ENCODE measurements at regions not wholly inside any gene's neighbourhood (a gene's known extent, or its start where the extent isn't known, plus 50 kb on each side); places are given as distances from the start of the nearest gene placed in this dataset.

GRCh38 chr5:96140084-96140483 is 178.4 kb upstream of the ELL2 start:
- no peaks in the 10 kb centered on the region for H3K9me3 ChIP-seq
- no peak for ATAC-seq (ENCODE audit: insufficient number of reproducible peaks, low FRiP score, low read depth)
- H3K27me3 ChIP-seq (replicated peaks; ENCODE audit: insufficient read depth), result no peaks in the 10 kb centered on the region
- TF ChIP-seq, protein P1, sequence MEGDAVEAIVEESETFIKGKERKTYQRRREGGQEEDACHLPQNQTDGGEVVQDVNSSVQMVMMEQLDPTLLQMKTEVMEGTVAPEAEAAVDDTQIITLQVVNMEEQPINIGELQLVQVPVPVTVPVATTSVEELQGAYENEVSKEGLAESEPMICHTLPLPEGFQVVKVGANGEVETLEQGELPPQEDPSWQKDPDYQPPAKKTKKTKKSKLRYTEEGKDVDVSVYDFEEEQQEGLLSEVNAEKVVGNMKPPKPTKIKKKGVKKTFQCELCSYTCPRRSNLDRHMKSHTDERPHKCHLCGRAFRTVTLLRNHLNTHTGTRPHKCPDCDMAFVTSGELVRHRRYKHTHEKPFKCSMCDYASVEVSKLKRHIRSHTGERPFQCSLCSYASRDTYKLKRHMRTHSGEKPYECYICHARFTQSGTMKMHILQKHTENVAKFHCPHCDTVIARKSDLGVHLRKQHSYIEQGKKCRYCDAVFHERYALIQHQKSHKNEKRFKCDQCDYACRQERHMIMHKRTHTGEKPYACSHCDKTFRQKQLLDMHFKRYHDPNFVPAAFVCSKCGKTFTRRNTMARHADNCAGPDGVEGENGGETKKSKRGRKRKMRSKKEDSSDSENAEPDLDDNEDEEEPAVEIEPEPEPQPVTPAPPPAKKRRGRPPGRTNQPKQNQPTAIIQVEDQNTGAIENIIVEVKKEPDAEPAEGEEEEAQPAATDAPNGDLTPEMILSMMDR (IDR thresholded peaks at IDR 0.05), result no peak
- peak overlapping the region in 1 of 2 donors; percentile 50 for H3K27ac ChIP-seq
- DNase-seq (ENCODE audit: low spot score), result no peak
- H3K36me3 ChIP-seq, result no peaks in the 10 kb centered on the region
- H3K4me1 ChIP-seq (ENCODE audit: control insufficient read depth in 1 of 2, low read depth in 2 of 2), result peaks cover 13 to 14% of the 10 kb centered on the region in 2 donors
- H3K4me3 ChIP-seq, result no peak overlapping the region

DNA sequence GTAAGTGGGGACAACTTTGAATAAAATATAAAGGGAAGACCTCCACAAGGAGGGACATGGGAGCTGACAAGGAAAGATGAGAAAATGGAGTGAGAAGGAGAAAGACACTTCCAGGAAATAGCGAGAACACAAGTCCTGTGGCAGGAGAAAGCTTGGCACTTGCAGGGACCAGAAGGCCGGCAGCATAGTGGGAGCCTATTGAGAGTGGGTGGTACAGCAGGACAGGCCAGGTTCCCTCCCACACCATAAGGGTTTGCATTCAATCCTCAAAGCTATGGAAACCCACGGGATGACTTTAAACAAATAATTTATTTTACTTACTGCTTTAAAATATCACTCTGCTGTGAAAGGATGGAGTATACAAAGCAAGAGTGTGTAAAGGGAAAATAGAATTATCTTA is 173.2 kb upstream of the ELL2 start:
- Histone ChIP-seq H3K27me3 (replicated peaks; ENCODE audit: insufficient read depth) (no peaks in the 10 kb centered on the region), H3K4me3 (no peak overlapping the region), H3K27ac (no peak overlapping the region), H3K4me1 (ENCODE audit: control insufficient read depth in 1 of 2, low read depth in 2 of 2) (peaks cover 9 to 23% of the 10 kb centered on the region in 2 donors), H3K9me3 (no peaks in the 10 kb centered on the region), H3K36me3 (no peaks in the 10 kb centered on the region)
- TF ChIP-seq, protein P1 (IDR thresholded peaks at IDR 0.05), result no peak
- DNase-seq (ENCODE audit: low spot score), result no peak
- ATAC-seq (ENCODE audit: insufficient number of reproducible peaks, low FRiP score, low read depth), result no peak

- H3K36me3 ChIP-seq, result no peaks in the 10 kb centered on the region
- DNase-seq (ENCODE audit: low spot score) (no peak), ATAC-seq (ENCODE audit: insufficient number of reproducible peaks, low FRiP score, low read depth) (no peak)
- no peaks in the 10 kb centered on the region for H3K27me3 ChIP-seq (replicated peaks; ENCODE audit: insufficient read depth)
- H3K4me3 ChIP-seq, result peak overlapping the region; percentile 22
- no peaks in the 10 kb centered on the region for H3K9me3 ChIP-seq
- TF ChIP-seq, protein P1 (IDR thresholded peaks at IDR 0.05), result no peak
- no peak overlapping the region for H3K27ac ChIP-seq
- H3K4me1 ChIP-seq (ENCODE audit: control insufficient read depth in 1 of 2, low read depth in 2 of 2), result peaks cover 8 to 23% of the 10 kb centered on the region in 2 donors
Observed at GRCh38 chr5:96133341-96134079, 171.9 kb upstream of the ELL2 start.

DNA sequence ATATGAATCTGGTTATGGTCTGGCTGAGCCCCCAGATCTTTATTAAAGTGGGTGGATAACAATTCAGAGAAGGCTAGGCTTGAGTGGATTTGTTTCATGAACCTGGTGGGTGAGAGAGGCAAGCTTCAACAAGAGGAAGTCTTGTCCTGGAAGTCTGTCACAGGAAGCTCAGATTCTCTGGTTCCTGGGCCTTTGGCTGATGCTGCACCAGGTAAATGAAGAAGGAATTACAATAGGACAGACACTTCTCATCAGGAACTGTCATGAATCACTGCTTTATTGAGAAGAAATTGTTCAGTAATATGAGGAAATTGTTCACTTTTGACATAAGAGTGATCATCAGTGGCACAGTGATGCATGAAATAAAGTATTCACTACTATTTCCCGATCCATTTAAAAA is 167.6 kb upstream of the ELL2 start:
- H3K9me3 ChIP-seq, result no peaks in the 10 kb centered on the region
- TF ChIP-seq, protein P1 (IDR thresholded peaks at IDR 0.05), result no peak
- H3K4me3 ChIP-seq, result no peak overlapping the region
- no peak for ATAC-seq (ENCODE audit: insufficient number of reproducible peaks, low FRiP score, low read depth)
- no peak overlapping the region for H3K27ac ChIP-seq
- H3K36me3 ChIP-seq, result no peaks in the 10 kb centered on the region
- H3K4me1 ChIP-seq (ENCODE audit: control insufficient read depth in 1 of 2, low read depth in 2 of 2), result peaks cover 8 to 64% of the 10 kb centered on the region in 2 donors
- no peak for DNase-seq (ENCODE audit: low spot score)
- no peaks in the 10 kb centered on the region for H3K27me3 ChIP-seq (replicated peaks; ENCODE audit: insufficient read depth)

DNA sequence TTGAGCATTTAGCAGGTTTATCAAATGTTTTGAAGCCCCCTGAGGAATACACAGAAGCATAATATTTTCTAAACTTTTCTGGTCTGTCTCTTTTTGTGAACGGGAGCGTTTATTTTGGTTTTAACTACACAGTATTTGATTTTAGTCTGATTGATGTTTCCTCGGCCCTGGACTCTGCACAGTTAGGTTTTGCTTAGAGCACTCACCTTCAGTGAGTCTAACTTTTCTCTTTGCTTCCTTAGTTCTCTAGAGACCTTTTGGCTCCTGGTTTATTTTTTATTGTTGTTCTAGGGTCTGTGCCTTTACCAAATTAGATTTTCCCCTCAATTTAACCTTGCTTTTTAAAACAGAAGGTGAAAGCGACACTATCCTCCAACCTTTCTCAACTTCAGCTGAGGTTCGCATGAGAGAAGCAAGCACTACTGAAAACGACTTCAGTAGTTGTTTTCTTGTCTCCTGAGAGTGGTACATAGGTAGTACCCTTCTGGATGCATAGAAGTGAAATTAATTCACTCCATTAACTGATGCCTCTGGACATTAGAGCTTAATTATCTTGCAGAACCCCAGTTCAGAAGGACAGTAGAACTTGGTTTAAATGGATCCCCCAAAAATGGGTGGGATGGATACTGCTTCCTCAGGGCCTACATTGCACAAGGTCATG is 166.7 kb upstream of the ELL2 start:
- Histone ChIP-seq H3K27ac (no peak overlapping the region), H3K27me3 (replicated peaks; ENCODE audit: insufficient read depth) (no peaks in the 10 kb centered on the region), H3K4me3 (peak overlapping the region; percentile 4), H3K4me1 (ENCODE audit: control insufficient read depth in 1 of 2, low read depth in 2 of 2) (peaks cover 5 to 62% of the 10 kb centered on the region in 2 donors), H3K9me3 (no peaks in the 10 kb centered on the region), H3K36me3 (no peaks in the 10 kb centered on the region)
- DNase-seq (ENCODE audit: low spot score) (no peak), ATAC-seq (ENCODE audit: insufficient number of reproducible peaks, low FRiP score, low read depth) (no peak)
- TF ChIP-seq, protein P1 (IDR thresholded peaks at IDR 0.05), result no peak

Data from thoracic aorta (tissue), 2 donors.